ENCODE measurements at regions not wholly inside any gene's neighbourhood (a gene's known extent, or its start where the extent isn't known, plus 50 kb on each side); places are given as distances from the start of the nearest gene placed in this dataset.
"Not testable (repeated sequence)": the region's sequence is repeated elsewhere in the genome, so short reads cannot be mapped to it uniquely, and the experiment has no call there.

DNA sequence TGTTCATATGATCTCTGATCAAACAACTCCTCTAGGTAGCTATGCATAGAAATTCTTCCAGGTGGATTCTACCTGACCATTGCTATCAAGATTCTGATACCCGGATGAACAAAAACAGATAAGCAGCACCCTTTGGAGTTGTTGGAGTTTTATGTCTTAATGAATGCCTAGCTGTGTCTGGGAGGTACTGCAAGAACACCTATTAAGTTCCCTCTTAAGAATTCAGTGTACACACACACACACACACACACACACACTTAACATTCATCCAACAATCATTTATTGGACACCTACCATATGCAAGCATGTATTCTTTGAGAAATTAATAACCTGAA is 58.1 kb upstream of the FNDC3B start:
- Histone ChIP-seq H4K20me1 (no peaks in the 10 kb centered on the region), H3K27me3 (no peaks in the 10 kb centered on the region), H3K4me1 (peaks cover 35 to 88% (median 69%) of the 10 kb centered on the region in 10 experiments), H3K4me3 (no peak overlapping the region), H3K9ac (peak overlapping the region in 4 of 11 experiments; percentile 25 to 60 (median 49); a peak in 2 of 22 replicates), H3K27ac (peak overlapping the region in 9 of 11 experiments; percentile 40 to 87 (median 80); a peak in 16 of 22 replicates), H3K9me3 (replicated peaks in 1 of 11) (peaks cover 0 to 17% (median 0%) of the 10 kb centered on the region in 11 experiments; a peak in 5 of 22 replicates), H3K36me3 (no peaks in the 10 kb centered on the region), H3K4me2 (peak overlapping the region; percentile 43 to 83 (median 72))
- no peak for TF ChIP-seq Cebpa-rat (IDR thresholded peaks at IDR 0.05)

- Histone ChIP-seq H3K9me3 (replicated peaks in 1 of 11) (peaks cover 0 to 17% (median 0%) of the 10 kb centered on the region in 11 experiments; a peak in 4 of 22 replicates), H3K36me3 (no peaks in the 10 kb centered on the region), H3K4me3 (no peak overlapping the region), H3K4me1 (peaks cover 19 to 87% (median 62%) of the 10 kb centered on the region in 10 experiments), H3K9ac (no peak overlapping the region), H3K4me2 (peak overlapping the region in 1 of 11 experiments; percentile 7; a peak in 1 of 22 replicates), H3K27ac (no peak overlapping the region; a peak in 1 of 22 replicates), H4K20me1 (no peaks in the 10 kb centered on the region), H3K27me3 (no peaks in the 10 kb centered on the region)
- no peak for TF ChIP-seq Cebpa-rat (IDR thresholded peaks at IDR 0.05)
These were observed 56.5 kb upstream of the FNDC3B start for GRCh38 chr3:171982828-171983227.

- Histone ChIP-seq H3K9me3 (replicated peaks in 1 of 11) (peaks cover 0 to 12% (median 0%) of the 10 kb centered on the region in 11 experiments; a peak in 4 of 22 replicates), H3K4me1 (peaks cover 13 to 78% (median 54%) of the 10 kb centered on the region in 10 experiments), H3K27ac (peak overlapping the region in 2 of 11 experiments; percentile 8 to 35; a peak in 2 of 22 replicates)
- H3K27me3 ChIP-seq, H3K4me3 ChIP-seq, H3K4me2 ChIP-seq, H3K9ac ChIP-seq, H3K36me3 ChIP-seq, H4K20me1 ChIP-seq: not testable (repeated sequence)
These were observed 55.7 kb upstream of the FNDC3B start for GRCh38 chr3:171983685-171984084.

- Histone ChIP-seq H3K9me3 (replicated peaks in 1 of 11) (peaks cover 0 to 7% (median under 1%) of the 10 kb centered on the region in 11 experiments; a peak in 7 of 22 replicates), H3K27me3 (no peaks in the 10 kb centered on the region), H3K4me1 (peaks cover 13 to 66% (median 42%) of the 10 kb centered on the region in 10 experiments), H4K20me1 (no peaks in the 10 kb centered on the region), H3K36me3 (no peaks in the 10 kb centered on the region), H3K9ac (peak overlapping the region in 3 of 11 experiments; percentile 6 to 42 (median 40); a peak in 6 of 22 replicates), H3K27ac (peak overlapping the region in 9 of 11 experiments; percentile 19 to 74 (median 60); a peak in 17 of 22 replicates), H3K4me3 (peak overlapping the region in 1 of 10 experiments; percentile 12; a peak in 1 of 20 replicates), H3K4me2 (peak overlapping the region in 7 of 11 experiments; percentile 30 to 72 (median 62); a peak in 13 of 22 replicates)
- peak in 2 of 11 experiments; percentile 21 to 23; a peak in 2 of 22 replicates for TF ChIP-seq Cebpa-rat (IDR thresholded peaks at IDR 0.05)
These were observed 54.5 kb upstream of the FNDC3B start for GRCh38 chr3:171984883-171985282.

GRCh38 chr3:171986176-171986575 is 53.2 kb upstream of the FNDC3B start:
- no peak overlapping the region for H3K4me3 ChIP-seq
- no peak for TF ChIP-seq Cebpa-rat (IDR thresholded peaks at IDR 0.05)
- H3K36me3 ChIP-seq: no peaks in the 10 kb centered on the region
- peak overlapping the region in 1 of 11 experiments; percentile 7; a peak in 2 of 22 replicates for H3K9ac ChIP-seq
- H3K4me1 ChIP-seq: peaks cover 1 to 53% (median 29%) of the 10 kb centered on the region in 10 experiments
- H3K4me2 ChIP-seq: peak overlapping the region in 7 of 11 experiments; percentile 21 to 72 (median 62); a peak in 10 of 22 replicates
- H4K20me1 ChIP-seq: no peaks in the 10 kb centered on the region
- peaks cover 0 to 17% (median 11%) of the 10 kb centered on the region in 11 experiments; a peak in 10 of 22 replicates for H3K9me3 ChIP-seq (replicated peaks in 1 of 11)
- H3K27me3 ChIP-seq: no peaks in the 10 kb centered on the region
- peak overlapping the region in 5 of 11 experiments; percentile 50 to 74 (median 63); a peak in 9 of 22 replicates for H3K27ac ChIP-seq

GRCh38 chr3:171986757-171987518 is 52.4 kb upstream of the FNDC3B start:
- H3K9me3 ChIP-seq (replicated peaks in 1 of 11): peaks cover 0 to 17% (median 11%) of the 10 kb centered on the region in 11 experiments; a peak in 10 of 22 replicates
- no peak overlapping the region for H3K4me3 ChIP-seq
- H4K20me1 ChIP-seq: no peaks in the 10 kb centered on the region
- H3K36me3 ChIP-seq: no peaks in the 10 kb centered on the region
- H3K4me2 ChIP-seq: peak overlapping the region in 4 of 11 experiments; percentile 41 to 72 (median 65); a peak in 7 of 22 replicates
- H3K9ac ChIP-seq: peak overlapping the region in 1 of 11 experiments; percentile 7; a peak in 1 of 22 replicates
- H3K27ac ChIP-seq: peak overlapping the region in 6 of 11 experiments; percentile 11 to 74 (median 42); a peak in 8 of 22 replicates
- no peaks in the 10 kb centered on the region for H3K27me3 ChIP-seq
- no peak for TF ChIP-seq Cebpa-rat (IDR thresholded peaks at IDR 0.05)
- peaks cover 0 to 47% (median 26%) of the 10 kb centered on the region in 10 experiments; a peak in 13 of 20 replicates for H3K4me1 ChIP-seq
